H1 (cell line): ENCODE measurements at regions not wholly inside any gene's neighbourhood (a gene's known extent, or its start where the extent isn't known, plus 50 kb on each side); places are given as distances from the start of the nearest gene placed in this dataset.

Experiments
- RXRA ChIP-seq: IDR thresholded peaks from 2 replicates; pipeline ENCODE4 v1.6.1; 2011; ENCODE audit warnings: low read depth, mild to moderate bottlenecking, low read length, moderate library complexity; ENCODE audit not compliant: insufficient read depth

DNA sequence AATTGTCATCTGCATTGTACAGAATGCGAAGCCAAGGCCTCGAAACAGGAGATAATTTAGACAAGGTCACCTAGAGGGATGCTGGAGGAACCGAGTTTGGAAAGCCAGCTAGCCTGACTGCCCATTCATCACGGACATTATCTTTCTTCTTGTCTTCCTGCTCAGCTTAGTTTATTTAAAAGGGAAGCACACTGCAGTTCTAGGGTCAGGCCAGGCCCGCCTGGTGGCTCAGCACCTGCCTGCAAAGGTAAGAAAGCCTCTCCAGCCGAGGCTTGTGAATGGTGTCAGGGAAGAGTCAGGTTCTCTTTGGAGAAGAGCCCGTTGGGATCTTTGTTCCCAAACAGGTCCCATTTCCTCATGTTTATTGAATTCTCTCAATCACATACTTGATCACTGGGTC is 246.5 kb downstream of the BLID start (continued):
- no peak for TF ChIP-seq RXRA
- TF ChIP-seq, all 59 proteins: peak for 0
